HG03066 (cell line): ENCODE measurements at regions not wholly inside any gene's neighbourhood (a gene's known extent, or its start where the extent isn't known, plus 50 kb on each side); places are given as distances from the start of the nearest gene placed in this dataset.

ENCODE experiments used
- ATAC-seq: cut with Tn5 transposase; IDR thresholded peaks from one replicate; pipeline ENCODE4 v1.9.1; 2021; ENCODE audit warnings: low read depth; ENCODE audit not compliant: unreplicated experiment

DNA sequence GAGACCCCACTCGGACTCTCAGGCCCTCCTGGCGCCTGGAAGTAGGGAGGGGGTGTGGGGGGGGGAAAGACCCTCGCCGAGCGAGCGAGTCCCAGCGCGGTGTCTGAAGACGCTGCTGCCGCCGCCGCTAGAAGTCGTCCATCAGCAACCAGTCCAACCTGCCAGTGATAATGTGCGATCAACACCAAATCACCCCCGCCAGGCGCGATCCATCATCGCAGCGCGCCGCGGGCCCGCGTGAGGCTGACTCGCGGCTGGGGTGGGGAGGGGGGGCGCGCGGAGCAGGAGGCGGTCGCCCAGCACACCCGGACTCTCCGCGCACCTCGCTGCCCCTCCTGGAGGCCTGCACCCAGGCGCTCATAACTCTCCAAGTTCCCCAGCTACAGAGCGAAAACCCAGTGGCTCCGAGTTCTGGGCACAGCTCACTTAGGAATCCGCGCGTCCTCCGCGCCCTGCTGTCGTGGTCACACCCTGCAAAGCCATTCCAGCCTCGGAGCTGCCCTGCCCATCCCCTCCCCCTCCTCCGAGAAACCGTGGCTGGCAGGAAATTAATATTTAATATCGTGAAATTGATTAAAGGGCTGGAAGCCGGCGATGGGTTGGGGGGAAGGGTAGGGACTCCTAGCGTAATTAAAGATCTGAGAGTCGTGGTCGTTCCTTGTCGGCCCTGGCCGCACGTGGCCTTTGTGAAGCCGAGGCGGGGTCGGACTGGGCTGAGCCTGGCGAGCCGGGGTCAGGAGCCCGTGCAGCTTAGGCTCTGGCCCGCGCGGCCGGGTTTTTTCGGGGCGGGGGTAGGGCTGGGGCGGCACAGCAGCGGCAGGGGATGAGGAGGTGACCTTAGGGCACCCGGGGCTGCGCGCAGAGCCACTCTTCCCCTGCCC is 58.1 kb upstream of the BCOR start:
- ATAC-seq, result no peak

DNA sequence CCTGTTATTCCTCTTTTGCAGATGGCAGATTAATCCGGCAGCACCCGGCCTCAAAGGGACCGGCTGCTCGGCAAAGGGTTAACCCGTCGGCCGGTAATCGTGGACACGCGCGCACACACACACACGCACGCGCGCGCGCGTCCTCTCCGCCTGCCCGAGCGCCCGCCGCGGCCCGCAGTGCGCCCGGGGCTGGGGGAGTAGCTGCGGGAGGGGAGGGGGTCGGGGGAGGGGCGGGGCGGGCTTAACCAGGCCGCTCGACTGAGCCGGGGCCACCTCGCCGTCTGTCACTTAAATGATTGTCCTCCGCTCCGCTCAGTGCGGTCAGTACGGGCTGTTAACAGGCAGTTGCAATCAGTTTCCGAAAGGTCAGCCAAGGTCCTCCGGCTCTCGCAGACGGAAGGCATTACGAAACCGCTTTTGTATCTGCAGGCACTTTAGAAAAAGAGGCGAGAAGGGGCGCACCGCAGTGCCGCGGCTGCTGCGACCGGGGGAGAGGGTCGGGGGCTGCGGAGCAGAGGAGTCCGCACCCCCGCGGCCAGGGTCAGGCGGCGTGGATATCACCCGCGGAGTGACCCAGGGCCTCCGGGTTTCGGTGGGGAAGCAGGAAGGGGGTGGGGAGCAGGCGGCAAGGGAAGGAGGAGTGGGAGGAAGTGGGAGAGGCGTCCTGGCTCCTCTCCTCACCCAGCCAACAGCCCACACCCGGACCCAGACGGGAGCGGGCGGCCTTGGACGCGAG is 57.3 kb upstream of the BCOR start:
- ATAC-seq, result no peak

DNA sequence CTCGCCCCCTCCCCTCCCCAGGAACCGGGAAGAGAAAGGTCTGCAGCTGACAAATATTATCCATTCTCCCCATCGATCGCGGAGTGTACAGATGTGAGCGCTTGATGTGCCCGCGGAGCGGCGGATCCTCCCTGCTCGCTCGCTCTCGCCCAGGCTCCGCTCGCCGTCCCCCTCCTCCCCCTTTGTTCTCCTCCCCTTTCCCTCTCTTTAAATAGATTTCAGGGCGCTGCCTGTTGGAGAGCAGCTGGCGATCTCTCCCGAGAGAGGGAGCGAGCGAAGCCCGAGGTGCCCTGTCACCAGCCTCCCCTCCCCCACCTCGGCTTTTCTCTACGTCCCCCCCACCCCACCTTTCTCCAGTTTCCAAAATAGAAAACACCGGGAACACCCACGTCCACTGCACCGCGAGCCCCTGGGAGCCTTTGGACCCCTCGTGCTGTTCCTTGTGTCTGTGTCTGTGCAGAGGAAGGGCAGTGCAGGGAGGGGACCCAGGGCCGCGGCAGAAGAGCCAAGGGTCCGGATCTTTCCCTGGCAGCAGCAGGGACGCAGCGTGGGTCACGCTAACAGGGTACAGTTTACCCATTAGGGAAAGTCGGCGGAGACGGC is 56.6 kb upstream of the BCOR start:
- no peak for ATAC-seq

DNA sequence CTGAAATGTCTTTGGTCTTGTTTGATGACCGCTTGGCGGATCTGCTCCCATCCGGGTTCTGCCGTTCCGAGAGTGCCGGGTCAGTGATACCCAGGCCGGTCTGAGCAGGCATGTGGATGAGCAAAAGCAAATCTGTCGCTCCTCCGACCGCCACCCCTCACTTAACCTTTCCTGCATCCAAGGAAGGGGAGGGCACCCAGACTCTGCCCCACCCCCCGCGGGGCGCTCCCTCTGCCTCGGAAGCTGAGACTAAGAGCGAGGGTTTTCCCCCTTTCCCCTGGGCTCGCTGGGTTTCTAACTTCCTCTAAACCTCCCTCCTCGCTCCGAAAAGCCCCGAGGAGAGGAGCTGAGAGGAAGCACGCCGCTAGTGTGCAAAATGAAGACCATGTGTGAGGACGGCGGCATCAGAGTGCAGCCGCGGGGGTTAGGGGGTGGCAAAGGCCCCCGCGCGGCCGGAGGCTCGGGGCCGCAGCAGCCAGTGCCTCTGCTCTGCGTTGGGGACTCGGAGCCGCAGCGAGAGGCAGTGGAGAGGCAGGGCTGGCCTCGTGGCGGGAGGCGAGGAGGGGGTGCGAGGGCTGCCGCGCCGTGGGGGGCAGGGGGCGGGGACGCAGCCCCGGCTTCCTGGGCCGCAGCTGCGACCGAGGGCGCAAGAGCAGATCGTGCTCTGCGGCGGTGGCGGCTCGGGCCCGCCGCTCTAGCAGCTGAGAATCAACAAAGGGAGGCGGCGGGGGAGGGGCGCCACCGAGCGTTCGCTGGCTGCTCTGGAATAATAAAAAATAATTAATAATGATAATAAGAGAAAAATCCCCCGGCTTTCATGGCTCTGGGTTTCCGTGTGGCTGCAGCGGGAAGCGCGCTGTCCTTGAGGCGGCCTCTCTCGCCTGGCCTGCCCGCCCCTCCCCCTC is 55.8 kb upstream of the BCOR start:
- ATAC-seq, result no peak

DNA sequence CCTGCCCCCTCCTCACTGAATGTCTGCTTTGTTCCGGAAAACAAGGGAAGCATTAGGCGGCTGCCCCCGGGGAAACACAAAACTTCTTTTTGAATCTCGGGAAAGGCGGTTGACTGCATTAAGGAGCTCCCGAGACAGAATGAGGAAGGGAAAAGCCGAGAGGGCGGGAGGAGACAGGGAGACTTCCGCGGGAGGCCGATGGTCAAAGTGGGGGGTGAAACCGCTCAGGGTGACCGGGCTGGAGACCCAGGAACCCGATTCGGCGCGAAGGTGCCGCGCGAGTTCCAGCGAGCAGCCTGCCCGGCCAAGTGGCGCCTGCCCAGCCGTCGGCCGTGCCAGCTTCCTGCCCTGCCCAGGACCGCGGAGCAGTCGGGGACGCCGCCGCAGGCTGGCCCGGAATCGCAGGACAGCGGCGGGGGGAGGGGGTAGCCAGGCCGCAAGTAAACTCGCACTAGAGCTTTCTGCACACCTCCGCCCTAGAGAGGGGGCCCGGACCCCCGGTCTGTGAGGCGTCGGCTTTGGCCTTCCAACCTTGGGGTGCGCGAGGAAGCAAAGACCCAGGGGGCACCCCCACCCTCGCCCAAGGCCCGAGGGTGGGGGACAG is 55.1 kb upstream of the BCOR start:
- no peak for ATAC-seq

DNA sequence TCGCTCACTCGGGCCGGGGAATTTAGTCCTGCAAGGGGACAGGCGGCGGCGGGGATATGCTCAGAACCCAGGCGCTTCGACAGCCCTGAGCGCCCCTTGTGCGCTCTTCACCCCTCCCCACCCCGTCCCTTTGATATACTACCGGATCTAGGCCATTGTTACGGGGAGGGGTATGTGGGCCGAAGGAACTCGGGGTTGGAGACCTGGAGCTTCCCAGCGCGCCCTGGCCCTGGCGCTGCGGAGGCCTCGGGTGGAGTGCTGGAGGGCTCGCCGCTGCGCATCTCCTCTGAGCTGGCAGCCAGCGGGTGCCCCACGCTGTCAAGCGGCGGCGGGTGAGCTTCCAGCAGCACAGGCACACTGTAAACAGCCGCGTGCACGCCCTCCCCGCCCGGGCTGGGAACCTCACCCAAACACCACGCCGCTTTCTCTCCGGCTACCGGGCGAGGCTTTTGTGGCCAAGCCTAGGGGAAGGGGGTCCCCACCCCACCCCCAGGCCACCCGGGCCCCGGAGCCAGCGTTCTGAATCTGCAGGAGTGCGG is 54.5 kb upstream of the BCOR start:
- no peak for ATAC-seq

DNA sequence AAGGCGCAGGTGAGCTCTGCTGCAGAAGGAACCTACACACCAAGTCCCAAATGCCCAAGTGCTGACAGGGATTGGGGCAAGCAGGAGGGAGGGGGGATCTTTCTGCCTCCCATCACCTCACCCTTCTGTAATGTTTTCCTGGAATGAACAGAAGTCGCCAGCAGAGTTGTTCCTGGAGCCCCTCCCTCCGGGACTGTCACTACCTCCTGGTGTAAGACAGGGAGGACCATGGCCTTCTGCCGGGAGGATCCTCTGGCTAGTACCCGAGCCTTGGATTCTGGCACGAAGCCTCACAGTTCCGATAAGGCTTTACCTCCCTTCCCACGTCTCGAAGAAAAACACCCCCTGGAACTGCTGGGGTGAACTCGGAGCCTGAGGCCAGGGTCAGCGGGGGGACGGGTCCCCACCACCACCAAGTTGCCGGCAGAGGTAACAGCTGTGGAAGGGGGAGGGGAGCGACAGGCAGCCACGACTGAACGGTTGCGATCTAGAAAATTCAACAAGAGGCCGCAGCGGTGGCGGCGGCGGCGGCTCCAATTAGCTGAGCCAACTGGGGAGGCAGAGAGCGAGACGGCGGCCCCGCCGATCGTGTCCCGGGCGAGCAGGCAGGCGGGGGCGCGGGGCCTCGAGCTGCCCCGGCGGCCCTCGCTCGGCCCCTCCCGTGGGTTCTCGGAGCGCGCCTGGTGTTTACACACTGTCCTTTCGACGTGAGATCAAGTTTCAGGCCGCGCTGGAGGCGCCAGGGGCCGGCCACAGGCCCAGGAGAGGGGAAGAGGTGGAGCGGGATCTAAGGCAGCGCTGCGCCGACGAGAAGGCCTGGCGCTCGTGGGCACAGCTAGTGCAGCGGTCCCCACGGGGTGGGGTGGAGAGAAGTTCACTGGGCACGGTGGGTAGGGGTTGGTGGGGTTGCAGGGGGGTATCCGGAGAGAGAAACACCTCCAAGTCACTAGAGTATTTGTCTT is 53.7 kb upstream of the BCOR start:
- ATAC-seq, result no peak

DNA sequence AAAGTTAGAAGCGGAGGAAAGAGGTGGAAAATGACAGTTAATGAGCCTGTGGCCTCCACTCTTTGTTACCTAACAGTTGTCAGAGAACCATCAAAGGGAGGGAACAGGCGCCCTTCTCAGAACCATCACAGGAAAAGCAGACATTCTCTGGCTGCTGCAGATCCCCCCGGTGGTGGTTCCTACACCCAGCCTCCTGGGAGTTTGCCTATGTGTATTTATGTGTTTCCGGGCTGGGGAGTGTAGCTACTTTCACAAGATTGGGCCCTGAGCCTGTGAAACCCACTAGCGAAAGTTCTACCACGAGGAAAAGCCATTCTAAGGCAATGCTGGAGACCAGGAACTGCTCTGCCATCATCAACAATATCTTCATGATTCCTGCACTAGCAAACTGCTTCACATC is 52.7 kb upstream of the BCOR start:
- no peak for ATAC-seq

DNA sequence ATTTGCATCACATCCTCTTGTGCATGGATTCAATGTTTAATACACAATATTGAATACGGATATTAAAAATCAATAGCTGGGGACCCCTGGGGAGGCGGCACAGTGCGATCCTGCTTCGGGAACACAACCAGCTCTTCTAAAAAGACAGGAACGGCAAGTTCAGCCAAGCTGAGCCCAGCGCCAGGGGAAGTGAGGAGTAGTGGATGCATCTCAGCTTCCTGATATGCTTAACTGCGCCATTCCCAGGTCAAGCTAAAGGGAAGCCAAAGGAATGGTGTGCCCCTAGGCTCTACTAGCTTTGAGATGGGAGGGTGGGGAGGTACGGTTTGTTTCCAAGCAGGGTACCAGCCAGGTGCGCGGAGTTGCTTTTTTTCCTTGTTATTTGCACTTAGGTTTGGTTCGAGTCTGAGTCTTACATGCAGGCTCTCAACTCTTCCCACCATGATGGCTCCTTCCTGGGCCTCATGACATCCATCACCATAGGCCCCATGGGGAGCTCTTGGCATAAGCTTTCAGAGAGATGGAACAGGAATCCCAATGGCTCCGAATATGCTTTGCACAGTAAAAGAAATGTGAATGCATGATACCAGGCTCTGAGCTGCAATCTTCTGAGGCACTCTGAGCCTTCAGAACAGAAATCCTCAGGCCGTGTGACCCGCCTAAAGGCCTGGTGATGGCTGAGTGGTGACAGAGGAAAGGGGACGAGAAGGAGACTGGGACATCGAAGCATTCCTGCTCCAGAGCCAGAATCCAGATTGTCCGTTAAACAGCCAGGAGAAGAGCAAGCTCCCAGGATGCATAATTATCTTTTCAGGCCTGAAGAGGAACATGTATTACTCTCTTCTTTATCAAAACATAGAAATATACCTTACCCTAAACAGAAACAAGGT is 51.8 kb upstream of the BCOR start:
- ATAC-seq, result no peak

DNA sequence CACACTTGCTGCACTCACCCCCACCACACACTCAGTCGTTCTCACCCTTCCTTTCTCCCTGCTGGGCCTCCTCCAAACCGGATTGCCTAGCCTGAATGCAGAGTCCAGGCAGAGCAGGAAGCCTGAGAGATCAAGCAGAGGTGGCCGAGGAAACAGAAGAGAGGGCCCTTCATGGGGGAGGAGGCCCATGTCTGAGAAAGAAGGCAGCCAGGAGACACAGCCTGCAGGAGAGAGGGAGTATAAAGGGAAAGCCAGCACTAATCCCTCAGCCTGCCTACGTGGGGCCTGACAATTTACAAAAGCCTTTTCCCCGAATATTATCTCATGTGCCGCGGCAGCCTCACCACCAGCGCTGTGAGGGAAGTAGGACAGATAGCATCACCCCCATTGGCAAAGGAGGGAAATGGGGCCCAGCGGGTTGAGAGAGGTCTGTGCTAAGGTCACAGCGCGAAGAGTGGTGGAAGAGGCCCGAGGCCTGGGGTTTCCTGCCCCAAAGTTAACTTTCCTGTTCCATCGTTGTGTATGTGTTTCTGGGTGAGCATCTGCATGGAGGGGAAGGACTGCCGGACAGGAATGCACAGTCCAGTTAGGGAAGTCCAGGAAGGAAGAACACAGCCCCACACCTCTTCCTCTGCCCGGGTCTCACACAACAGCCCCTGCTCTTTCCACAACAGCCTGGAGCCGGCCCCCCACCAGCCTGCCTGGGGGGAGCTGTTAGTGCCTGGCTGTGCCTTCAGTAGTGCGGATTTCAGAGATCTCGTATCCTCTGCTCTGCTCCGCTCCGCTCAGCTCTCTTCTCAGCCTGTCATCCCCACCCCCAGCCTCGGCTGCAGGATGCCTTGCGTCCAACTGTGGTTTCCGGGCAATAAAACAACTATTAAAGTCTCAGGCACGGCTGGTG is 50.9 kb upstream of the BCOR start:
- ATAC-seq, result no peak

DNA sequence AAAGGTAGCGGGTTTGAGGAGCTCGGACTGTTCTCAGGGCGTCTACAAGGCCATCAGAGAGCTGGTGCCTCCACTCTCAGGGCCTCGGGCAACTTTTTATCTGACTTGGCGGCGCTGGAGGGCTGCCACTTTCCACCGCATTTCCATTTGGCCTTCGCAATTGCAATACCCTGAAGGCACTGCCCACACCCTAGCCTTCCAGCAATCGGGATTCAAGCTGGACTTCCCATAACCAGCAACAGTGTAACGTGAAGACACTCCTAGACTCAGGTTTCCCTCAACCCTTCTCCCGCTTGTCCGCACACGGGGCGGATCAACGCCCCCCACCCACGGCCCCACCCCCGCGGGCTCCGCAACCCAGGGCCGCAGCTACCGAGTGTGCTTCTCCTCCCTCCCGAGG is 50.2 kb upstream of the BCOR start:
- no peak for ATAC-seq
